GM23338 (cell line): ENCODE measurements at regions not wholly inside any gene's neighbourhood (a gene's known extent, or its start where the extent isn't known, plus 50 kb on each side); places are given as distances from the start of the nearest gene placed in this dataset.
A peak's percentile ranks its signal among the peaks of the same experiment; 100 is the strongest.

Experiments
- ATAC-seq: fragments of 200-7000 bp; cut with Tn5 transposase; 3 replicates; pipeline ENCODE4 v1.9.1; 2020
- DNase-seq: peaks from one replicate; pipeline ENCODE4 v3.0.0-alpha.2; 2015; ENCODE audit warnings: low spot score
- H2AFZ ChIP-seq: fragments of 200-600 bp; sonication (generic); 2 replicates; pipeline ENCODE4 v1.8.0; 2016; ENCODE audit warnings: antibody characterized with exemption, mild to moderate bottlenecking, moderate library complexity
- H3F3A ChIP-seq: fragments of 200-600 bp; sonication (generic); replicated peaks from 2 replicates; pipeline ENCODE4 v1.8.0; 2017; ENCODE audit warnings: antibody characterized with exemption, mixed run types, low read depth
- H3K27ac ChIP-seq: fragments of 200-600 bp; sonication (generic); 2 replicates; pipeline ENCODE4 v1.6.1; 2016; ENCODE audit warnings: low read depth
- H3K27me3 ChIP-seq: fragments of 200-600 bp; sonication (generic); 2 replicates; pipeline ENCODE4 v1.8.0; 2016; ENCODE audit warnings: mild to moderate bottlenecking, mixed run types, moderate library complexity; ENCODE audit not compliant: insufficient read depth
- H3K36me3 ChIP-seq: fragments of 200-600 bp; sonication (generic); 2 replicates; pipeline ENCODE4 v1.8.0; 2016; ENCODE audit warnings: mild to moderate bottlenecking; ENCODE audit not compliant: insufficient read depth
- H3K4me1 ChIP-seq: fragments of 200-600 bp; sonication (generic); 2 replicates; pipeline ENCODE4 v1.8.0; 2016; ENCODE audit warnings: mild to moderate bottlenecking, moderate library complexity; ENCODE audit not compliant: insufficient read depth
- H3K4me2 ChIP-seq: fragments of 200-600 bp; sonication (generic); 2 replicates; pipeline ENCODE4 v1.7.1; 2017; ENCODE audit warnings: mixed run types
- H3K4me3 ChIP-seq: fragments of 200-600 bp; sonication (generic); 2 replicates; pipeline ENCODE4 v1.6.1; 2016; ENCODE audit warnings: mixed run types
- H3K79me2 ChIP-seq: fragments of 200-600 bp; sonication (generic); replicated peaks from 2 replicates; pipeline ENCODE4 v1.8.0; 2017; ENCODE audit warnings: mild to moderate bottlenecking; ENCODE audit not compliant: insufficient read depth
- H3K9me2 ChIP-seq: fragments of 200-600 bp; sonication (generic); 2 replicates; pipeline ENCODE4 v1.8.0; 2017; ENCODE audit not compliant: insufficient read depth
- H4K20me1 ChIP-seq: fragments of 200-600 bp; sonication (generic); replicated peaks from 2 replicates; pipeline ENCODE4 v1.8.0; 2017; ENCODE audit warnings: mild to moderate bottlenecking; ENCODE audit not compliant: insufficient read depth
- H3K27ac Mint-ChIP-seq: 2 replicates; pipeline ENCODE4 v1.8.0; 2020; ENCODE audit warnings: inconsistent platforms, mild to moderate bottlenecking, moderate library complexity, mixed read lengths
- H3K27me3 Mint-ChIP-seq: 3 replicates; pipeline ENCODE4 v1.8.0; 2022; ENCODE audit warnings: low read depth, mild to moderate bottlenecking, moderate library complexity, mixed read lengths, inconsistent platforms; ENCODE audit not compliant: insufficient read depth, poor library complexity
- H3K36me3 Mint-ChIP-seq: 3 replicates; pipeline ENCODE4 v1.8.0; 2021; ENCODE audit warnings: low read depth, mild to moderate bottlenecking, inconsistent platforms, moderate library complexity, mixed read lengths
- H3K4me1 Mint-ChIP-seq: 3 replicates; pipeline ENCODE4 v1.8.0; 2020; ENCODE audit warnings: mild to moderate bottlenecking, inconsistent platforms, mixed read lengths
- H3K4me3 Mint-ChIP-seq: 3 replicates; pipeline ENCODE4 v1.8.0; 2021; ENCODE audit warnings: moderate library complexity, mild to moderate bottlenecking, inconsistent platforms, mixed read lengths
- H3K9me3 Mint-ChIP-seq: 3 replicates; pipeline ENCODE4 v1.8.0; 2020; ENCODE audit warnings: moderate library complexity, mild to moderate bottlenecking, inconsistent platforms, mixed read lengths
- CREB1 ChIP-seq: fragments of 250-450 bp; sonication (Bioruptor Pico); IDR thresholded peaks from 2 replicates; pipeline ENCODE4 v1.5.0; 2020; ENCODE audit warnings: low read depth, mild to moderate bottlenecking, moderate library complexity
- ETS1 ChIP-seq: IDR thresholded peaks from 2 replicates; pipeline ENCODE4 v1.6.1; 2016; ENCODE audit warnings: antibody characterized with exemption
- EZH2 ChIP-seq: fragments of 200-600 bp; sonication (generic); IDR thresholded peaks from one replicate; pipeline ENCODE4 v1.8.0; 2017; ENCODE audit warnings: antibody characterized with exemption, mild to moderate bottlenecking, low read depth; ENCODE audit not compliant: unreplicated experiment
- EZH2phosphoT487 ChIP-seq: fragments of 200-600 bp; sonication (generic); IDR thresholded peaks from one replicate; pipeline ENCODE4 v1.8.1; 2018; ENCODE audit warnings: antibody characterized with exemption; ENCODE audit not compliant: unreplicated experiment
- JUNB ChIP-seq: IDR thresholded peaks from one replicate; pipeline ENCODE4 v1.6.1; 2016; ENCODE audit warnings: antibody characterized with exemption; ENCODE audit not compliant: unreplicated experiment
- NANOG ChIP-seq: IDR thresholded peaks from 2 replicates; pipeline ENCODE4 v1.6.1; 2016; ENCODE audit warnings: antibody characterized with exemption, borderline replicate concordance
- POLR2AphosphoS5 ChIP-seq: IDR thresholded peaks from 2 replicates; pipeline ENCODE4 v1.6.1; 2016; ENCODE audit warnings: antibody characterized with exemption, low read depth
- STAT1 ChIP-seq: IDR thresholded peaks from one replicate; pipeline ENCODE4 v1.6.1; 2016; ENCODE audit warnings: antibody characterized with exemption; ENCODE audit not compliant: unreplicated experiment
- ZNF331 ChIP-seq: fragments of 250-450 bp; sonication (Bioruptor Pico); IDR thresholded peaks from 2 replicates; pipeline ENCODE4 v1.5.0; 2020; ENCODE audit warnings: low read depth, mild to moderate bottlenecking, moderate library complexity
- TF ChIP-seq, protein P1 (sequence below): IDR thresholded peaks from one replicate; pipeline ENCODE4 v1.6.1; 2018; ENCODE audit warnings: antibody characterized with exemption; ENCODE audit not compliant: unreplicated experiment
- TF ChIP-seq, protein P2 (sequence below), 2 experiments: fragments of 200-600 bp in 1 of 2; sonication (generic) in 1 of 2; conservative IDR thresholded peaks; 2 replicates each; pipeline versions ENCODE4 v1.5.1 to v1.6.1; 2016 to 2017; ENCODE audit warnings: antibody characterized with exemption in 2 of 2, low read depth in 2 of 2, mild to moderate bottlenecking in 2 of 2, moderate library complexity in 1 of 2
- TF ChIP-seq, protein P3 (sequence below): fragments of 250-450 bp; sonication (Bioruptor Pico); IDR thresholded peaks from 2 replicates; pipeline ENCODE4 v1.5.0; 2020; ENCODE audit warnings: mild to moderate bottlenecking, moderate library complexity

DNA sequence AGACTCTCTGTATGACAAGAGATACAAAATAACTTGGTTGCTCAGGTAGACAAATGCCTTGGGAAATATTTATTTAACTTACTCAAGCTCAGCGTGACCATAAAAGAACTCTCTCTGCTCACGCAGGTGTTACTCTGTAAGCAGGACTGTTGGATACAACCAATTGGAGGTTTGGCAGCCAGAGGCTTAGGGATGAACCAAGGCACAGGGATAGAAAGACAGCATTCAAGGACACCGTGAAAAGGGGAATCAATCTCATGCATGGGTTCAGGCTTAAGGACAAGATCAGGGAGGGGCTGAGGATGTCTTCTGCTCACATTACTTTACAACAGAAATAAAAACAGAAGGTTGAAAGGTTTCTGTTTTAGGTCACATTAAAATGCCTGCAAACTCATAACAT lies 389.0 kb upstream of the BRINP1 start:
- no peak overlapping the region for H3K27ac Mint-ChIP-seq
- H3F3A ChIP-seq: no peaks in the 10 kb centered on the region
- no peak overlapping the region for H2AFZ ChIP-seq
- no peaks in the 10 kb centered on the region for H3K36me3 Mint-ChIP-seq
- no peaks in the 10 kb centered on the region for H3K27me3 Mint-ChIP-seq
- TF ChIP-seq STAT1 (no peak), ETS1 (no peak), EZH2 (no peak), EZH2phosphoT487 (no peak), ZNF331 (CRISPR knock-in tag) (no peak), POLR2AphosphoS5 (no peak), JUNB (no peak), NANOG (no peak), CREB1 (CRISPR knock-in tag) (no peak)
- TF ChIP-seq, protein P1, sequence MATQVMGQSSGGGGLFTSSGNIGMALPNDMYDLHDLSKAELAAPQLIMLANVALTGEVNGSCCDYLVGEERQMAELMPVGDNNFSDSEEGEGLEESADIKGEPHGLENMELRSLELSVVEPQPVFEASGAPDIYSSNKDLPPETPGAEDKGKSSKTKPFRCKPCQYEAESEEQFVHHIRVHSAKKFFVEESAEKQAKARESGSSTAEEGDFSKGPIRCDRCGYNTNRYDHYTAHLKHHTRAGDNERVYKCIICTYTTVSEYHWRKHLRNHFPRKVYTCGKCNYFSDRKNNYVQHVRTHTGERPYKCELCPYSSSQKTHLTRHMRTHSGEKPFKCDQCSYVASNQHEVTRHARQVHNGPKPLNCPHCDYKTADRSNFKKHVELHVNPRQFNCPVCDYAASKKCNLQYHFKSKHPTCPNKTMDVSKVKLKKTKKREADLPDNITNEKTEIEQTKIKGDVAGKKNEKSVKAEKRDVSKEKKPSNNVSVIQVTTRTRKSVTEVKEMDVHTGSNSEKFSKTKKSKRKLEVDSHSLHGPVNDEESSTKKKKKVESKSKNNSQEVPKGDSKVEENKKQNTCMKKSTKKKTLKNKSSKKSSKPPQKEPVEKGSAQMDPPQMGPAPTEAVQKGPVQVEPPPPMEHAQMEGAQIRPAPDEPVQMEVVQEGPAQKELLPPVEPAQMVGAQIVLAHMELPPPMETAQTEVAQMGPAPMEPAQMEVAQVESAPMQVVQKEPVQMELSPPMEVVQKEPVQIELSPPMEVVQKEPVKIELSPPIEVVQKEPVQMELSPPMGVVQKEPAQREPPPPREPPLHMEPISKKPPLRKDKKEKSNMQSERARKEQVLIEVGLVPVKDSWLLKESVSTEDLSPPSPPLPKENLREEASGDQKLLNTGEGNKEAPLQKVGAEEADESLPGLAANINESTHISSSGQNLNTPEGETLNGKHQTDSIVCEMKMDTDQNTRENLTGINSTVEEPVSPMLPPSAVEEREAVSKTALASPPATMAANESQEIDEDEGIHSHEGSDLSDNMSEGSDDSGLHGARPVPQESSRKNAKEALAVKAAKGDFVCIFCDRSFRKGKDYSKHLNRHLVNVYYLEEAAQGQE: no peak
- TF ChIP-seq, protein P2, sequence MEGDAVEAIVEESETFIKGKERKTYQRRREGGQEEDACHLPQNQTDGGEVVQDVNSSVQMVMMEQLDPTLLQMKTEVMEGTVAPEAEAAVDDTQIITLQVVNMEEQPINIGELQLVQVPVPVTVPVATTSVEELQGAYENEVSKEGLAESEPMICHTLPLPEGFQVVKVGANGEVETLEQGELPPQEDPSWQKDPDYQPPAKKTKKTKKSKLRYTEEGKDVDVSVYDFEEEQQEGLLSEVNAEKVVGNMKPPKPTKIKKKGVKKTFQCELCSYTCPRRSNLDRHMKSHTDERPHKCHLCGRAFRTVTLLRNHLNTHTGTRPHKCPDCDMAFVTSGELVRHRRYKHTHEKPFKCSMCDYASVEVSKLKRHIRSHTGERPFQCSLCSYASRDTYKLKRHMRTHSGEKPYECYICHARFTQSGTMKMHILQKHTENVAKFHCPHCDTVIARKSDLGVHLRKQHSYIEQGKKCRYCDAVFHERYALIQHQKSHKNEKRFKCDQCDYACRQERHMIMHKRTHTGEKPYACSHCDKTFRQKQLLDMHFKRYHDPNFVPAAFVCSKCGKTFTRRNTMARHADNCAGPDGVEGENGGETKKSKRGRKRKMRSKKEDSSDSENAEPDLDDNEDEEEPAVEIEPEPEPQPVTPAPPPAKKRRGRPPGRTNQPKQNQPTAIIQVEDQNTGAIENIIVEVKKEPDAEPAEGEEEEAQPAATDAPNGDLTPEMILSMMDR (conservative IDR thresholded peaks at IDR 0.05; ENCODE audit: low read depth in 2 of 2): no peak
- TF ChIP-seq, protein P3, sequence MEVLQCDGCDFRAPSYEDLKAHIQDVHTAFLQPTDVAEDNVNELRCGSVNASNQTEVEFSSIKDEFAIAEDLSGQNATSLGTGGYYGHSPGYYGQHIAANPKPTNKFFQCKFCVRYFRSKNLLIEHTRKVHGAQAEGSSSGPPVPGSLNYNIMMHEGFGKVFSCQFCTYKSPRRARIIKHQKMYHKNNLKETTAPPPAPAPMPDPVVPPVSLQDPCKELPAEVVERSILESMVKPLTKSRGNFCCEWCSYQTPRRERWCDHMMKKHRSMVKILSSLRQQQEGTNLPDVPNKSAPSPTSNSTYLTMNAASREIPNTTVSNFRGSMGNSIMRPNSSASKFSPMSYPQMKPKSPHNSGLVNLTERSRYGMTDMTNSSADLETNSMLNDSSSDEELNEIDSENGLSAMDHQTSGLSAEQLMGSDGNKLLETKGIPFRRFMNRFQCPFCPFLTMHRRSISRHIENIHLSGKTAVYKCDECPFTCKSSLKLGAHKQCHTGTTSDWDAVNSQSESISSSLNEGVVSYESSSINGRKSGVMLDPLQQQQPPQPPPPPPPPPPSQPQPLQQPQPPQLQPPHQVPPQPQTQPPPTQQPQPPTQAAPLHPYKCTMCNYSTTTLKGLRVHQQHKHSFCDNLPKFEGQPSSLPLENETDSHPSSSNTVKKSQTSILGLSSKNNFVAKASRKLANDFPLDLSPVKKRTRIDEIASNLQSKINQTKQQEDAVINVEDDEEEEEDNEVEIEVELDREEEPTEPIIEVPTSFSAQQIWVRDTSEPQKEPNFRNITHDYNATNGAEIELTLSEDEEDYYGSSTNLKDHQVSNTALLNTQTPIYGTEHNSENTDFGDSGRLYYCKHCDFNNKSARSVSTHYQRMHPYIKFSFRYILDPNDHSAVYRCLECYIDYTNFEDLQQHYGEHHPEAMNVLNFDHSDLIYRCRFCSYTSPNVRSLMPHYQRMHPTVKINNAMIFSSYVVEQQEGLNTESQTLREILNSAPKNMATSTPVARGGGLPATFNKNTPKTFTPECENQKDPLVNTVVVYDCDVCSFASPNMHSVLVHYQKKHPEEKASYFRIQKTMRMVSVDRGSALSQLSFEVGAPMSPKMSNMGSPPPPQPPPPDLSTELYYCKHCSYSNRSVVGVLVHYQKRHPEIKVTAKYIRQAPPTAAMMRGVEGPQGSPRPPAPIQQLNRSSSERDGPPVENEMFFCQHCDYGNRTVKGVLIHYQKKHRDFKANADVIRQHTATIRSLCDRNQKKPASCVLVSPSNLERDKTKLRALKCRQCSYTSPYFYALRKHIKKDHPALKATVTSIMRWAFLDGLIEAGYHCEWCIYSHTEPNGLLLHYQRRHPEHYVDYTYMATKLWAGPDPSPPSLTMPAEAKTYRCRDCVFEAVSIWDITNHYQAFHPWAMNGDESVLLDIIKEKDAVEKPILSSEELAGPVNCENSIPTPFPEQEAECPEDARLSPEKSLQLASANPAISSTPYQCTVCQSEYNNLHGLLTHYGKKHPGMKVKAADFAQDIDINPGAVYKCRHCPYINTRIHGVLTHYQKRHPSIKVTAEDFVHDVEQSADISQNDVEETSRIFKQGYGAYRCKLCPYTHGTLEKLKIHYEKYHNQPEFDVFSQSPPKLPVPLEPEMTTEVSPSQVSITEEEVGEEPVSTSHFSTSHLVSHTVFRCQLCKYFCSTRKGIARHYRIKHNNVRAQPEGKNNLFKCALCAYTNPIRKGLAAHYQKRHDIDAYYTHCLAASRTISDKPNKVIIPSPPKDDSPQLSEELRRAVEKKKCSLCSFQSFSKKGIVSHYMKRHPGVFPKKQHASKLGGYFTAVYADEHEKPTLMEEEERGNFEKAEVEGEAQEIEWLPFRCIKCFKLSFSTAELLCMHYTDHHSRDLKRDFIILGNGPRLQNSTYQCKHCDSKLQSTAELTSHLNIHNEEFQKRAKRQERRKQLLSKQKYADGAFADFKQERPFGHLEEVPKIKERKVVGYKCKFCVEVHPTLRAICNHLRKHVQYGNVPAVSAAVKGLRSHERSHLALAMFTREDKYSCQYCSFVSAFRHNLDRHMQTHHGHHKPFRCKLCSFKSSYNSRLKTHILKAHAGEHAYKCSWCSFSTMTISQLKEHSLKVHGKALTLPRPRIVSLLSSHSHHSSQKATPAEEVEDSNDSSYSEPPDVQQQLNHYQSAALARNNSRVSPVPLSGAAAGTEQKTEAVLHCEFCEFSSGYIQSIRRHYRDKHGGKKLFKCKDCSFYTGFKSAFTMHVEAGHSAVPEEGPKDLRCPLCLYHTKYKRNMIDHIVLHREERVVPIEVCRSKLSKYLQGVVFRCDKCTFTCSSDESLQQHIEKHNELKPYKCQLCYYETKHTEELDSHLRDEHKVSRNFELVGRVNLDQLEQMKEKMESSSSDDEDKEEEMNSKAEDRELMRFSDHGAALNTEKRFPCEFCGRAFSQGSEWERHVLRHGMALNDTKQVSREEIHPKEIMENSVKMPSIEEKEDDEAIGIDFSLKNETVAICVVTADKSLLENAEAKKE (CRISPR knock-in tag): no peak
- H3K27ac ChIP-seq: no peak overlapping the region
- H4K20me1 ChIP-seq: no peaks in the 10 kb centered on the region
- peak; percentile 67 for ATAC-seq
- DNase-seq: no peak
- no peaks in the 10 kb centered on the region for H3K36me3 ChIP-seq
- no peaks in the 10 kb centered on the region for H3K9me3 Mint-ChIP-seq
- H3K4me1 ChIP-seq: 0 out of 2 replicates have a peak, but pooled peaks cover 3% of the 10 kb centered on the region
- no peaks in the 10 kb centered on the region for H3K27me3 ChIP-seq
- no peak overlapping the region for H3K4me3 ChIP-seq
- no peaks in the 10 kb centered on the region for H3K79me2 ChIP-seq
- H3K9me2 ChIP-seq: no peaks in the 10 kb centered on the region; the same call in 1 of the 2 replicates
- peaks cover 26% of the 10 kb centered on the region for H3K4me1 Mint-ChIP-seq
- no peak overlapping the region for H3K4me3 Mint-ChIP-seq
- H3K4me2 ChIP-seq: no peak overlapping the region
